GM18861 (cell line): ENCODE measurements at regions not wholly inside any gene's neighbourhood (a gene's known extent, or its start where the extent isn't known, plus 50 kb on each side); places are given as distances from the start of the nearest gene placed in this dataset.

Experiments
- ATAC-seq: cut with Tn5 transposase; IDR thresholded peaks from one replicate; pipeline ENCODE4 v1.9.1; 2021; ENCODE audit not compliant: unreplicated experiment

GRCh38 chr6:2433711-2434110, 188.3 kb upstream of the GMDS start:
- no peak for ATAC-seq

DNA sequence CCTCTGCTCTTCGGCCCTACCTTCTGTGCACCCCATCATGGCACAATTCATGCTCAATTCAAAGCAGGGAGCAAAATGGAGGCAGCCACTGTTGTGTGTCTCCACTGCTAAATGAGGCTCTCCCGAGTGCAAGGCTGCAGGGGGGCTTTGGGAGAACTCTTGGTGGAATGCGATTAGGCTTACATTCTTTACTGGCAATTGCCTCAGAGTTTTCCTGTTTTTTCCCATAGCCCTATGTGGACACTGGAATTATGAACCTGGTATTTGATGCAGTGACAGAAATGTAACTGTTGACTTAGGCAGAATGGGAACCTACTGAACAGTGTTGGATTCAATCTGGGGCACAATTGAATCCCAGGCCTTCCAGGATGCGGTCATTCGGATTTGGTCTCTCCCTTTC, 187.9 kb upstream of the GMDS start:
- no peak for ATAC-seq

DNA sequence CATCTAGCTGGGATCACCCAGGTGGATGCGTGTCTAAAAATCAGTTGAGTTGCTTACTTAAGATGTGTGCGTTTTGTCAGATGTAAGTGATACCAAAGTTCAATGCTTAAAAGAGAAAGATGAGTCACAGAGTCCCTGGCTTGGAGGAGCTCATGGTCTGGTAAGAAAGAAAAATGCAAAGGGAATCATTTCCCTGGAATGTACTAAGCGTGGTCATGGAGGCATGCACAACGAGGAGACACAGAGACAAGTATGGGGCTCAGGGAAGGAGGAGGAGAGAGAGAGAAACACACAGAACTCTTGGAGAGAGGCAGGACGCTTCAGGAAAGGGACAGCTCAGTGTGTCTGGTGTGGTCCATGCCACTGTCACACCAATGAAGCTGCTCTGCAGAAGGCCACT, 186.9 kb upstream of the GMDS start:
- no peak for ATAC-seq

DNA sequence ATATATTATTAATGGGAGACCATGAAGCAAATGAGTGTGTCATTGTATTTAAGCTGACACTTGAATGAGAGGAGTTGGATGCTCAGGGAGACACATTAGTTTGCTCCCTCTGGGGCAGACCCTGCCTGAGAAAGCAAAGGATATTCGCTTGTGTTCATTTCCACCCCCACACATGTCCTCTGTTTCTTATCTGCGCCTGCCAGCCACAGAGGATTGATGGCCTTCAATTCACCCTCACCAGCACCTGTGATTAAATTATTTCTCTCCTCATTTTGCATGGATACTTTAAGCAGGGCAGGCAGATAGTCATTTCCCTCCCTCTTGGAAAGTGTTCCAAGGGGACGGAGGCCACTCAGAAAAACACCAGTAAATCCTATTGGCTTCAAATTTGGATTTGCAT, 185.2 kb upstream of the GMDS start:
- ATAC-seq: no peak

DNA sequence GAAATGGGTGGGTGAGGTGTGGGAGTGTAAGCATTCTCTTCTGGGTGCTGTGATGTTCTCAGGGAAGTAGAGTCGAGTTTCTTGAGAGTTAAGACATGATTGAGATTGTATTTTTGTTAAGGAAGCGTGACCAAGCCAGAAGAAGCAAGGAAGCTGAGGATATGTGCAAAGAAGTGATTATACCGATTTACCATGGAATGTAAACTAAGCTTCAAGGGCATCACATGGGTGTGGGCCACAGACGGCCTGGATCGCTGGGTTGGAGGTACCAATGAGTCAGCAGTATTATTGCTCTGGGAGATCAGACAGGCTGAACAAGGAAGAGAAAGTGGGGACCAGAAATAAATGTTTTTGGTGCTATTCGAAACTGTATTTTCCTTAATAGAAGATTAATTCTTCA, 184.1 kb upstream of the GMDS start:
- no peak for ATAC-seq

- no peak for ATAC-seq
These were observed 183.6 kb upstream of the GMDS start for GRCh38 chr6:2429032-2429431.

DNA sequence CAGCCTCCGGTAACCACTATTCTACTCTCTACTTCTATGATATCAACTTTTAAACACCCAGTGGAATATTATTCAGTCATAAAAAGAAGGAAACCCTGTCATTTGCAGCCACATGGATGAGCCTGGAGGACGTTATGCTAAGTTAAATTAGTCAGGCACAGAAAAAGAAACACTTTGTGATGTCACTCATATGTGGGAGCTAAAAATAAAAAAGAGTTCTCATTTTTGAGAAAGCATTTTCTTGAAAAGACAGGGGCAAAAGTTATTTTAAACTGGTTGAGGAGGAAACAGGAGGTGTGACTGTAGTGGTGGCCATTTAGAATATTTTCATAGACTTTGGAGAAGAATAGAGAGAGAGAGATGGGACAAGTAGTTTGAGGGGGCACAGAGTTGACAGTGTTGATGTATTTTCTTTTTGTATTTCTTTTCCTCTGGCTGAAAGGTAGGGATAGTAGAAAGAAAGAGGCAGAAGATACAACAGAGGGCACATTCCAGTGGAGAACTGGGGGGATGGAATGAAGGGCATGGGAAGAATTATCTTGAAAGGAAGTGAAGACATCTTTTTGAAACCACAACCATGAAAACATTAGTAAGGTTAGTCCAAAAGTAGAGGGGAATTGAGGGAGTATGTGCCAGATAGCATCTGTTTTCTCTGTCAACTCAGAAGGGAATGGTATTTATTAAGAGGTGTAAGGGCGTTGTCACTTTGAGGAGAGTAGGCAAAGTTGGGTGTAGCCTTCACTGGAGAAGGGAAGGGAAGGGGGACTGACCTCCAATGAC, 181.3 kb upstream of the GMDS start:
- ATAC-seq: no peak

DNA sequence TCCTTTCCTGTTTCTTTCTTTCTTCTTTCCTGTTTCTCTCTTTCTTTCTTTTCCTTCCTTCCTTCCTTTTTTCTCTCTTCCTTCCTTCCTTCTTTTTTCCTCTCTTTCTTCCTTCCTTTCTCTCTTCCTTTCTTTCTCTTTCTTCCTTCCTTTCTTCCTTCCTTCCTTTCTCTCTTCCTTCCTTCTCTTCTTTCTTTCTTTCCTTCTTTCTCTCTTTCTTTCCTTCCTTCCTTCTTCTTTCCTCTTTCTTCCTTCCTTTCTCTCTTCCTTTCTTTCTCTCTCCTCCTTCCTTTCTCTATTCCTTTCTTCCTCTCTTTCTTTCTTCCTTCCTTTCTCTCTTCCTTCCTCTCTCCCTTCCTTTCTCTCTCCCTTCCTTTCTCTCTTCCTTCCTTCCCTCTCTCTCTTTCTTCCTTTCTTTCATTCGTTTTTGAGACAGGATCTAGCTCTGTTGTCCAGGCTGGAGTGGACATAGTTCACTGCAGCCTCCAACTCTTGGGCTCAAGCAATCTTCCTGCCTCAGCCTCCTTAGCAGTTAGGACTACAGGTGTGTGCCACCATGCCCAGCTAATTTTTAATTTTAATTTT, 170.8 kb upstream of the GMDS start:
- no peak for ATAC-seq

DNA sequence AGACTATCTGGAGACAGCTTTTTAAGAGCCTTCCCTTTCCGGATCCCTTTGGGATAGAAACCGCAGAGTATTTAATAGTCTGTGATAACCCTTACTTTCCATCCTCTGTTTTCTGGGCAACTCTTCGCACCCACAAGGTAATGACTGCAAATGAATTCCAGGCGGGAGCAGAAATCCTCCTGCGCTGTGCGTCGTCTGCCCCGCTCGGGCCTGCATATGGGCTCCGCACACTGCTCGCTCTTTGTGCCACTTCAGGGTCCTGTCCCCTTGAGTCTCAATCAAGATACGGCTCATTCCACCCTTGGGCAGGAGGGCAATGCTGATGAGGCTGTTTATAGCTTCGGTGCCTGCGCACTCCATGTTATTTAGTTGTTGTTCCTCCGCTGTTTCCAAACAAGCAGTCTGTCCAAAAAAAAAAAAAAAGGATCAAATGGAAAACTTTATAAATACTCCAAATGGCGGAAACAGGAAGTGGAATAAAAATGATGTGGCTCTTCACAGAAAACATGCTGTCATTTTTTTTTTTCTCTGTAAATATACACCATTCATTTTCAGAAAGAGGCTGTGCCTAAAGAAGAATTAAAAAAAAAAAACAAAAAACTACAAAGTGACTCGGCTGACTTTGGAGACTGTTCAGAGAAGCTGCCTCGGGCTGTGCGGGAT, 169.6 kb upstream of the GMDS start:
- ATAC-seq: no peak

DNA sequence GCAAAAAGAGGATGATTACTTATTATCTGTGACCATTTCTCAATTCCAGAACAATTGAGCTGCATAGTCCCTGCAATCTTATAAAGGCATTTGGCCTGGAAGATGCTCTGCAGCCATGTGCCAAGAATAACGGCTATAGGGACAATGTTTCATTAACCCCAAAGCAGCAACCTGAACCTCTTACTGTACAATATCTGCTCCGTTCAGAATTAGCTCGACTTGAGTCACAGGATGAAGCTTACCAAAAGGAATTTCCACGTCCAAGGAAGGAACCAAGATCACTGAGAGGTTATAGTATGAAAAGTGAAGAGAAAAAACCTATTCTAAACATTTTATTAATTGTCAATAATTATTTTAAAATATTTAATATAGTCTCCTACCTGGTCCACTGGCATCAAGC, 167.3 kb upstream of the GMDS start:
- ATAC-seq: no peak

DNA sequence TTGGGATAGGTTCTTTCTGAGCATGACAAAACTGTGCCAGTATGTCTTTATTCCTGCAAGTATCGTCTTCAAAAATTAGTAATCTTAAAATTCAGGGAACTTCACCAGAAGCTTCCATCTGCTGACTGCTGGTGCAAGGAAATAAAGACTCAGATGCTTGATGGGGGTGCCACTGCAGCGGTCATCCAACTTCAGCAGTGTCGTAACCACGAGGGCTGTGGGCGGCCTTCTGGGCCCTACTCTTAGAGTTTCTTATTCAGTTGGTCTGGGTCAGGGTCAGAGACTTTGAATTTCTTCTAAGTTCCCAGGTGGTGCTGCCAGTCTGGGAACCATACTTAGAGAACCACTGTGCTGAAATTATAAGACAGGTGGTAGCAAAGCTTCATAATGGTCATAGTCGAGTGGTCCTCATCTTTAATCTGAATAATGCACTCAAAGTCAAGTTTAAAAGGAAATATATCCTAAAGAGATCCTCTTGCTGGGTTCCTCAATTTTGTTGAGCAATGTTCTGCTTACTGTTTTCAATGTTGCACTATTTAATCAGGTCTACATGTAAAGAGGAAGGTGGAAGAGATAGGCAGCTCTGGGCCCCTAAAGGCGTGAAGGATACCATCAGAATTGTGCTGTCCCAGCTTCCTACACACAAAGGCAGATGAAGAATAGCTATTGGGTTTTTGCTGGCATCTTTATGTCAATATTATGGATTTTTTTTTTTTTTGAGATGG, 165.4 kb upstream of the GMDS start:
- no peak for ATAC-seq

- no peak for ATAC-seq
These were observed 162.1 kb upstream of the GMDS start for GRCh38 chr6:2407525-2407924.

DNA sequence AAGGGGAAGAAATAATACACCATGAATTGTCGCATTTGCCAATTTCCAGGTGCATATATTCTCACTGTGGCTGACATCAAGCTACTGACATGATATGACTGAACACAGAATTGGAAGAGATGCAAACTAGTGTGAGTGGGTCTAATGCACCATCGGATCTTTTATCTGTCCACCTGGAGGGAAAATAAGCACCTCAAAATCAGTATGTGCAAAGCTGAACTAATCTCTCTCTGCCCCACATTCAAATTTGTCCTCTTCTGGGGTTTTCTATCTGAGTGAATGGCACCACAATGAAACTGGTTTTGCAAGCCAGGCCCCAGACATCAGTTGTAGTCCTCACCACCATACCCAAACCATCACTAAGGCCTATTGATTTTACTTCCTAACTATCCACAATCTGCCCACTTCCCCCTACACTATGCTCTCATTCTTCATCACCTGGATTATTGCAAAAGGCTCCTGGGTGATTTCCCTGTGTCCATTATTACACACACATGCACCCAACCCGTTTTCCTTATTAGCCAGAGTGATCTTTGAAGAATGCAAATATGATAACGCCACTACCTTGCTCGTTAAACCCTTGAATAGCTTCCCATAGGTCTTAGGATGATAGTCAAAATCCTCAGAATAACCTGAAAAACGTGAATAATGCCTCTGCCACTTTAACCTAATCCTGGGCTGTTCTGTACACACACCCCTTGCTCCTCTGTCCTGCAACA, 159.0 kb upstream of the GMDS start:
- no peak for ATAC-seq

GRCh38 chr6:2403546-2403945, 158.1 kb upstream of the GMDS start:
- no peak for ATAC-seq

DNA sequence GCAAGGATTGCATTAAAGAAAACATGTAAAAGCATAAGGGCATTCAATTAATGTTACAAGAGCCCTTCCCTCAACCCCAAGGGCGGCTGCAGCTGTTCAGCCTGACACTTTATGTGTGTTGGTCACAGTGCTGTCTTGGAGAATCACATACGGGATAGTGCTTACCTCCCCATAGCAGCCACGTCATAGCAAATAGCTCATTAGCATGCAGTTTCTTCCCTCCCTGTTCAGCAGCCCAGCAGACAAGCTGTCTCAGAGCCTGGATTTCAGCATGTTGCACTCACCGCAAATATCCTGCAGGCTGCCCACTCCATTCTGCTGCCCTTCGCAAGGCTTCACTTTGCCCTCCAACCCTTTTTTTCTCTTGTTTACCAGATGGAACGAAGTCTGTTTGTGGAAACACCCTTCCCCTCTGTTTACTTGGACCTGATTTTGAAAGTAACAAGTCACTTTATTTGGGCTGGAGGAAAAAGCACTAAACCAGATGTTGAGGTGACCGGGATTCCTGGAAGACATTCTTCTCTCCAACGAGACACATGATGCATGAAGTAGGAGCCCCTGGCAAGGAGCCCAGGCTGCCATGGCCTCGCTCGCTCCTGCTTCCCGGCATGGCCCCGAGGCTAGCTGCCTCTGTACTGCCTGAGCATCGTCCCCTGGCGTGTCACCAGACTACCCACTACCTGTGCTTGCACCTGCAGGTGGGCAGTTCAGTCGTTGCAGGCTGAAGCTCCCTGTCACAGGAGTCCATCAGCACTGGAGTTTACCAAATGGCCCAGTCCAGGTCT, 151.6 kb upstream of the GMDS start:
- no peak for ATAC-seq

DNA sequence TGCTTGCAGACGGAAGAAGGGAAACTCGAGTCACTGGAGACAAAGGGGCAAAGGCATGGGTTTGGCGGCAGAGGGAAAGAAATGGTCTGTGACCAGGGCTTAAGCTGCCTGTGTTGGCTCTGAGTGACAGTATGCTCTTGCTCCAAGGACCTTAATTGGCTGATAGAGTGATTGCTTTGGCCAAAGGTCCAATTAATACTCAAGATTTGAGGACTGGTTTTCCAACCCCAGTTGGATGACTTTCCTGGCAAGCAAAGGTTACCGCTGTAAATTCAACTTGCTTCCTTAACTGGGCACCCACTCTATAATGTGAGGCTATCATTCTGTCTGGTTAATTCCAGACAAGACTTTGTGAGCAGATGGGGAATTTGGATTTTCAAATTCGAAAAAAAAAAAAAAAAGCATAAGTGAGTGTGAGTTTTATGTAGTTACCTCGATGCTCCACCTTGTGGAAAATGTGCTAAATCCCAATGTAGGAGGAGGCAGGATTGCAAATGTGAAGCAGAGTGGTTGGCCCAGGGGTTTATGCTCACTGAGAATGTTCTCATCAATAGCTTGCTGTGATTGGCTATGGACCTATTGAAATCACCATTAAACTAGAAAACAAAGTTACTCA, 150.7 kb upstream of the GMDS start:
- ATAC-seq: no peak

- ATAC-seq: no peak
These were observed 143.3 kb upstream of the GMDS start for GRCh38 chr6:2388554-2389324.

- ATAC-seq: no peak
These were observed 142.0 kb upstream of the GMDS start for GRCh38 chr6:2387445-2387844.

GRCh38 chr6:2385471-2385983, 140.1 kb upstream of the GMDS start:
- ATAC-seq: no peak
